ENCODE measurements at regions not wholly inside any gene's neighbourhood (a gene's known extent, or its start where the extent isn't known, plus 50 kb on each side); places are given as distances from the start of the nearest gene placed in this dataset.

- no peak overlapping the region for H3K27ac ChIP-seq (ENCODE audit: low read depth in 1 of 2, low read length in 2 of 2)
- H3K9ac ChIP-seq (ENCODE audit: low read depth in 1 of 2, low read length in 2 of 2) = no peak overlapping the region
- TF ChIP-seq FOXA2 (IDR thresholded peaks at IDR 0.05) (no peak), MAX (IDR thresholded peaks at IDR 0.05) (no peak), HNF4G (IDR thresholded peaks at IDR 0.05) (no peak)
- H3K9me3 ChIP-seq (ENCODE audit: control insufficient read depth in 4 of 4, low read length in 3 of 4) = peaks cover 0 to 2% (median 0%) of the 10 kb centered on the region in 4 donors
- H3K27me3 ChIP-seq (ENCODE audit: control insufficient read depth in 4 of 4, insufficient read depth in 4 of 4, low read length in 3 of 4) = peaks cover 0 to 6% (median 0%) of the 10 kb centered on the region in 4 donors
- H3K36me3 ChIP-seq (ENCODE audit: control insufficient read depth in 4 of 4, insufficient read depth in 3 of 4, low read depth in 1 of 4, low read length in 3 of 4) = no peaks in the 10 kb centered on the region
- 88% methylated on average over 6 of the region's 6 CpGs for WGBS
- no peak overlapping the region for H3K4me3 ChIP-seq (ENCODE audit: low read depth in 1 of 3, low read length in 3 of 3)
- no peaks in the 10 kb centered on the region for H3K4me1 ChIP-seq (ENCODE audit: control insufficient read depth in 4 of 4, insufficient read depth in 4 of 4, low read length in 3 of 4)
- no peak for DNase-seq (ENCODE audit: low spot score)
These were observed 564.2 kb downstream of the PTPRU start for GRCh38 chr1:29800522-29800956.

GRCh38 chr1:29800120-29800519, 563.8 kb downstream of the PTPRU start:
- no peak overlapping the region for H3K9ac ChIP-seq (ENCODE audit: low read depth in 1 of 2, low read length in 2 of 2)
- H3K36me3 ChIP-seq (ENCODE audit: control insufficient read depth in 4 of 4, insufficient read depth in 3 of 4, low read depth in 1 of 4, low read length in 3 of 4) = no peaks in the 10 kb centered on the region
- TF ChIP-seq REST (IDR thresholded peaks at IDR 0.05) = no peak
- TF ChIP-seq EGR1 (IDR thresholded peaks at IDR 0.05; ENCODE audit: low read depth in 2 of 2) = no peak
- no peak for TF ChIP-seq GABPA (IDR thresholded peaks at IDR 0.05 in 1 of 2, conservative IDR thresholded peaks at IDR 0.05 in 1 of 2)
- TF ChIP-seq SP1 (IDR thresholded peaks at IDR 0.05) = no peak
- TF ChIP-seq RXRA (IDR thresholded peaks at IDR 0.05) = no peak
- no peak for TF ChIP-seq HNF4G (IDR thresholded peaks at IDR 0.05)
- no peak for TF ChIP-seq RAD21 (IDR thresholded peaks at IDR 0.05)
- no peak for TF ChIP-seq FOXA1 (IDR thresholded peaks at IDR 0.05)
- no peak for TF ChIP-seq MAX (IDR thresholded peaks at IDR 0.05)
- TF ChIP-seq HNF4A (conservative IDR thresholded peaks at IDR 0.05) = no peak
- no peak for TF ChIP-seq ATF3 (IDR thresholded peaks at IDR 0.05)
- no peak for TF ChIP-seq ZBTB33 (IDR thresholded peaks at IDR 0.05)
- no peak for TF ChIP-seq NR2F2 (IDR thresholded peaks at IDR 0.05)
- TF ChIP-seq CTCF (IDR thresholded peaks at IDR 0.05; ENCODE audit: low read depth, low read length, missing input control) = no peak
- no peak for TF ChIP-seq FOXA2 (IDR thresholded peaks at IDR 0.05)
- no peak for TF ChIP-seq JUND (IDR thresholded peaks at IDR 0.05)
- no peak for TF ChIP-seq YY1 (IDR thresholded peaks at IDR 0.05)
- TF ChIP-seq TAF1 (conservative IDR thresholded peaks at IDR 0.05) = no peak
- no peak overlapping the region for H3K27ac ChIP-seq (ENCODE audit: low read depth in 1 of 2, low read length in 2 of 2)
- H3K9me3 ChIP-seq (ENCODE audit: control insufficient read depth in 4 of 4, low read length in 3 of 4) = peaks cover 0 to 4% (median 0%) of the 10 kb centered on the region in 4 donors
- DNase-seq (ENCODE audit: low spot score) = no peak
- no peaks in the 10 kb centered on the region for H3K4me1 ChIP-seq (ENCODE audit: control insufficient read depth in 4 of 4, insufficient read depth in 4 of 4, low read length in 3 of 4)
- peaks cover 0 to 6% (median 0%) of the 10 kb centered on the region in 4 donors for H3K27me3 ChIP-seq (ENCODE audit: control insufficient read depth in 4 of 4, insufficient read depth in 4 of 4, low read length in 3 of 4)
- 86% methylated on average over 5 of the region's 5 CpGs for WGBS
- no peak overlapping the region for H3K4me3 ChIP-seq (ENCODE audit: low read depth in 1 of 3, low read length in 3 of 3)
